GM18858 (cell line): ENCODE measurements at regions not wholly inside any gene's neighbourhood (a gene's known extent, or its start where the extent isn't known, plus 50 kb on each side); places are given as distances from the start of the nearest gene placed in this dataset.
"Not testable (repeated sequence)": the region's sequence is repeated elsewhere in the genome, so short reads cannot be mapped to it uniquely, and the experiment has no call there.

Experiments used
- ATAC-seq: cut with Tn5 transposase; IDR thresholded peaks from one replicate; pipeline ENCODE4 v1.9.1; 2021; ENCODE audit not compliant: unreplicated experiment

DNA sequence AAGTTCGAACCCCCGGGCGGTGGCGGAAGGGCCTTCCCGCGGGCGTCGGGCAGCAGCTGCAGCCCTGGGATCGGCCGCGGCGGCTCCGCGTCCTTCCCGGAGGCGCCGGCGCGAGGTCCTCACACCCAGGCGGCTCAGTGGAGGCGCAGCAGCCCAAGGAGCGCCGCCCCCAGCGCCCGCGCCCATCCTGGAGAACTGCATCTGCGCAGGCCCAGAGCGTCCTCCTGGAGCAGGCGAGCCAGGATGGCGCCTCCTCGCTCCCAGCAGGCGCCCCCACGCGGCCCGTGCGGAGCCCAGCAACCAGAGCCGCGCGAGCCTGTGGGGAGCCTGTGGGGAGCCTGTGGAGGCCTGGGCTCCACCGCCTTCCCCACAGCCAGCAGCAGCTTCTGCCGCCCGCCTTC, 872.5 kb downstream of the TMEM121 start:
- ATAC-seq: not testable (repeated sequence)

DNA sequence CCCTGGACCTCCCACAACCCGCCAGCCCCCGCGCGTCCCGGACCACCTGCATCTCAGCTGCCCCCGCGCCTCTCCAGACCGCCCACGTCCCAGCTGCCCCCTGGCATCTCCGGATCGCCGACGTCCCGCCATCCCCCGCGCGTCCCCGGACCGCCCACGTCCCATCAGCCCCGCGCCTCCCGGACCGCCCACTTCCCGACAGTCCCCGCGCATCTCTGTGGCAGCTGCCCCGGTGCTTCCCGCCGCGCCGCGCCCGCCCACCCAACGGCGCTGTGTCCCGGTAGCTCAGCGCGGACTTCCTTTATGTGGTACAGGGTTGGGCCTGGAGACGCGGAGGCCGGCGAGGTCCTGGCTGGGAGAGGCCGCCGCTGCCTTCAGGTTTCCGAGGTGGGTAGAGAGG, 874.9 kb downstream of the TMEM121 start:
- ATAC-seq: not testable (repeated sequence)

DNA sequence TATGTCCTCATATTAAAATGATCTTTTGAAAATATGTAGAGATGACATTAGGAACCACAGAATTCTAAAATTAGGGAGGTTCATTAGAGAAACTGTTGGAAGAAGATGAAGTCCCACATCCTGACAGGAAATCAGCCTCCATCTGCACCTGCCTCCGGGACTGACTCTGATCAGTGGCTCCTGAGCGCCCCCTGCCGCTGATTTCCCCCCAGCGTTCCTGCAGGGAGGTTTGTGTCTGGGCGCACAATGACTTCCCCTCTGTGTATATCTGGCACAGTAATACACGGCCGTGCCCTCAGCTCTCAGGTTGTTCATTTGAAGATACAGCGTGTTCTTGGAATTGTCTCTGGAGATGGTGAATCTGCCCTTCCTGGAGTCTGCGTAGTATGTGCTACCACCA, 883.8 kb downstream of the TMEM121 start:
- ATAC-seq: not testable (repeated sequence)

DNA sequence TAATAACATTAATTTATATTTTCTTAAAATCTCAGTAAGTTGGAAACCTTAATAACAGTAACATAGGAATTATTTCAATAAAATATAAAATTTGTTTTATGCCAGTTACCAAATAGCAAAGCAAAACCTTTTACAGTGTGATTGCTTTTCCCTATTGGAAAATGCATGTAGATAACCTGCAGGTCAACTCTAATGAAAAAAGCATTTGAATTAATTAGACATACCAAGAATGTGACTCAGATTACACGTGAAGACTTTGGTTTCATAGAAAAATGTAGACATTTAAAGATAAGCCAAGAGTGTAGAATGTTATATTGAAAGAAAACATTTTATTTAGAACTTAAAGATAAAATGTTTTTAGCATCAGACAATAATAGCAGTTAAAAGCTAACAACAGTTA, 888.1 kb downstream of the TMEM121 start:
- no peak for ATAC-seq

DNA sequence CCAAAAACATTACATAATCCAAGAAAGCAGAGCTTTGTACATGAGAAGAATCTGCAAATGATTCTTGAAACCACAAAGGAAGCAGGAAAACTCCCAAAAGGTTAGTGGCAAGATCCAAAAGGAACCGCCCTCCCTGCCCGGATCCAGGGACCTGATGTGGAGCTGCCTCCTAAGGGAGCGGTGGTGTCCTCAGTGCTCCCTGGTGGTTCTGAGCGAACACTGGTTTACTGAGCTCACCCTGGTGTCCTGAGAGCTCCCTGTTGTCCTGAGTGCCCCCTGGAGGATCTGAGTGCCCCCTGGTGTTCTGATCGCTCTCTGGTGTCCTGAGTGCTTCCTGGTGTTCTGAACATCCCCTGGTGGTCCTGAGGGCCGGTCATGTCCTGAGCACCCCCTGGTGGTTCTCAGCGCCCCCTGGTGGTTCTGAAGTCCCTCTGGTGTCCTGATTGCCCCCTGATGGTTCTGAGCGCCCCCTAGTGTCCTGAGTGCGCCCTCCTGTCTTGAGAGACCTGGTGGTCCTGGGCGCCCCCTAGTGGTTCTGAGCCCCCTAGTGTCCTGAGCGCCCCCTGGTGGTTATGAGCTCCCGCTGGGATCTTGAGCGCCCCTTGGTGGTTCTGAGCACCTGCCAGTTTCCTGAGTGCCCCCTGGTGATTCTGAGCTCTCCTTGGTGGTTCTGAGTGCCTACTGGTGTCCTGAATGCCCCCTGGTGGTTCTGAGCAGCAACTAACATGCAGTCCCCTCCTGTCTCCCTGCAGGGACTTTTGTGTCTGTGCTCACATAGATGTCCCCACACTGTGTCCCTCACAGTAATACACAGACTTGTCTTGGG, 891.1 kb downstream of the TMEM121 start:
- peak; percentile 74 for ATAC-seq

DNA sequence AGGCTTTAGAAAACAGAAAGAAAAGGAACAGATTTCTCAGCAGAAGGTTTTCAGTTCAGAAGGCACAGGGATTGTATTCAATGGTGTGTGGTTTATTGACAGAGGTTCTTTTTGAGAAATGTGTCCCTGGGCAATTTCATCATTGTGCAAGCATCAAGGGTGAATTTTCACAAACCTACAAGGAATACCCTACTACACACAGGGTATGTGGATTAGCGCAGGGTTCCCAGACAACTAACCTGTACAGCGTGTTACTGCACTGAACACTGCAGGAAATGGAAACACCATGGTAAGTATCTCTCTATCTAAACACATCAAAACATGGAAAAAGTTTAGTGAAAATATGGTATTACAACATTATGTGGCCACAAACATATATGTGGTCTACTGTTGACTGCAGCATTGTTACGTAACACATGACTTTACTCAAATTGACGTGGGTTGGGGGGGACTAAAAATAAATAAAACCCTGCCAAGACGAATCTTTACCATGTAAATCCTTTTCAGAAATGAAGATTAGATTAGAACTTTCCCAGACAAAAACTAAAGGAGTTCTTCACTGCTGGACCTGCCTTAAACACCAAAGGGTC, 893.1 kb downstream of the TMEM121 start:
- ATAC-seq: no peak

DNA sequence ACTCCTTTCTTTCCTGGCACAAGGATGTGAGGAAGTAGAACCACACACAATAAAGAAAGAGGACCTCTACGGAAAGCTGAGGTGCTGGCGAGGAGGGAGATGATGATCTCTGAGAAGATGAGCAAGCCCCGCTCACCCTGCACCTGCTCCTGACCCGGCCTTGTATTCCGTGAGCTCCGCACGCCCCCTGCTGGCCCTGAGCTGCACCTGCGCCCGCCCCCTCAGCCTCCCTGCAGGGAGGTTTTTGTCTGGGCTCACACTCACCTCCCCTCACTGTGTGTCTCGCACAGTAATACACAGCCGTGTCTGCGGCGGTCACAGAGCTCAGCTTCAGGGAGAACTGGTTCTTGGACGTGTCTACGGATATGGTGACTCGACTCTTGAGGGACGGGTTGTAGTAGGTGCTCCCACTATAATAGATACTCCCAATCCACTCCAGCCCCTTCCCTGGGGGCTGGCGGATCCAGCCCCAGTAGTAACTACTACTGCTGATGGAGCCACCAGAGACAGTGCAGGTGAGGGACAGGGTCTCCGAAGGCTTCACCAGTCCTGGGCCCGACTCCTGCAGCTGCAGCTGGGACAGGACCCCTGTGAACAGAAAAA, 895.1 kb downstream of the TMEM121 start:
- ATAC-seq: not testable (repeated sequence)

DNA sequence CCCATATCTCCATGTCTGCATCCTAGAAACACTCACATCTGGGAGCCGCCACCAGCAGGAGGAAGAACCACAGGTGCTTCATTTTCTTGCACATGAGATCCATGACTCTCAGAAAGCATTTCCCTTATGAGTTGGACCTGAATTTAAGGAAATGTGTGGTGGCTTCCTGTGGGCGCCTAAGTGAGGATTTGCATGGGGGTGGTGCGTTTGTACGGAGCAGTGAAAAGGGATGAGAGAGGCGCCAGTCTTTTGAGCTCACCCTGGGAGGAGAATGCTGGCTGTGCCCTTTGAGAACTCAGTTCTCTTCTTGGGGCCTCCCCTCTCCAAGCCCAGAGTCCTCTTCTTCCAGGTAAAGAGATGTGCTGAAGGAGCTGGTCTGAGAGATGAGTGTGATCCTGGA, 895.7 kb downstream of the TMEM121 start:
- ATAC-seq: no peak

DNA sequence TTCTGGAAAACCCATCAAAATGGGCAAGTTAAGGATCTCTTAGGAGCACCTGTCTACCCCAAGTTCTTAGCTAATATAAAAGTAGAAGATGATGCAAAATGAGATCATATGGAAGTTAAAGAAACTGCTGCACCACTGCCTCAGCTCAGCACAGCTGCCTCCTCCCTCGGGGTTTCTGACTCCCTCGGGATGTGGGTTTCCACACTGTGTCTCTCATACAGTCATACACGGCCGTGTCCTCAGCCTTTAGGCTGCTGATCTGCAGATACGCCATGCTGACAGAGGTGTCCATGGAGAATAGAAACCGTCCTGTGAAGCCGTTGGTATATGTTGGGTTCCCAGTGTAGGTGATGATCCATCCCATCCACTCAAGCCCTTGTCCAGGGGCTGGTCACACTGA, 898.8 kb downstream of the TMEM121 start:
- ATAC-seq: not testable (repeated sequence)

DNA sequence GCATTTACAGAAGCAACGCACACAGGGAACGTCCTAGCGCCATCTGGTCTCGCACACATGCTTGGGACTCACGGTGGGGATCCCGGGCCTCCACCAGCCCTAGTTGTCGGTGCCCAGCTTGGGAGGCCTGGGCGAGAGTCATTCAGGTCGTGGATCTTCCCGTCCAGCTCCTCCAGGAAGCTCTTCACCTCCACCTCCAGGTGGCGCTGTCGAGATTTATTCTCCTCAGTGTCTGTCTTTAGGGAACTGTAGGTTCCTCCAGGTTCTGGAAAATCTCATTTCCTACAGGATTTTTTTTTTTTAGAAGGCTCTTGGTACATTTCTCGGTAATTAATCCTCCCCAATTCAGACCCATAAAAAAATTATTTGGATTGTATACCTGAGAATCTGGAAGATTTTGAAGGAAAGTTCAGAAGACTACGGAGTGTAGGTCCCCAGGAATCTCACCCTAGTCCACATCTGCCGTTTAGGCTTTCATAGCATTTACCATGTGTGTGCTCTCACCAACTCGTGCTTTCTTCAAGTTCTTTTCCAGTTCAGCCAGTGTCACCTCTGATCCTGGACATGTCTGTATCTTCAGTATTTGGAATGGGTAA, 910.0 kb downstream of the TMEM121 start:
- ATAC-seq: no peak

DNA sequence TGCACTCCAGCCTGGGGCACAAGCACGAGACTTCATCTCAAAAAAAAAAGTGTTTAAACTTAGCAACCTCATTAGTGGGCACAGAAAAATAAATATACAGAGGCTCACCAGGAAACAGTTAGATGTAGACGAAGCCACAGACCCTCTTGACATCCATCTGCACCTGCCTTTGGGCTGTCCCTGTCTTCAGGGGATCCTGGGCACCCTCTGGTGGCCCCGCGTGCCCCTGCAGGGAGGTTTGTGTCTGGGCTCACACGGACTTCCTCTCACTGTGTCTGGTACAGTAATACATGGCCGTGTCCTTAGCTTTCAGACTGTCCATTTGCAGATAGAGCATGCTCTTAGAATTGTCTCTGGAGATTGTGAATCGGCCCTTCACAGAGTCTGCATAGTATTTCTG, 916.5 kb downstream of the TMEM121 start:
- ATAC-seq: no peak

DNA sequence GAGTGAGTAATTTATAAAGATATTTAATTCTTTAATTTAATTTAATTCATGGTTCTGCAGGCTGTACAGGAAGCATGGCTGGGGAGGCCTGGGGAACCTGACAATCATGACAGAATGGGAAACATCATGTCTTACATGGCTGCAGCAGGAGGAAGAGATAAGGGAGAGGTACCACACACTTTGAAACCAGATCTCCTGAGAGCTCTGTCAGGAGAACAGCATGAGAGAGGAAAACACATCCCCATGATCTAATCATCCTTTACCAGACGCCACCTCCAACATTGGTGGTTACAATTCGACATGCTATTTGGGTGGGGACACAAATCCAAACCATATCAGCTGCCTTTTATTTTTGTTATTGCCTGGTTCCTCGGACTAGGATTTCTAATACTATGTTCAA, 928.6 kb downstream of the TMEM121 start:
- no peak for ATAC-seq

DNA sequence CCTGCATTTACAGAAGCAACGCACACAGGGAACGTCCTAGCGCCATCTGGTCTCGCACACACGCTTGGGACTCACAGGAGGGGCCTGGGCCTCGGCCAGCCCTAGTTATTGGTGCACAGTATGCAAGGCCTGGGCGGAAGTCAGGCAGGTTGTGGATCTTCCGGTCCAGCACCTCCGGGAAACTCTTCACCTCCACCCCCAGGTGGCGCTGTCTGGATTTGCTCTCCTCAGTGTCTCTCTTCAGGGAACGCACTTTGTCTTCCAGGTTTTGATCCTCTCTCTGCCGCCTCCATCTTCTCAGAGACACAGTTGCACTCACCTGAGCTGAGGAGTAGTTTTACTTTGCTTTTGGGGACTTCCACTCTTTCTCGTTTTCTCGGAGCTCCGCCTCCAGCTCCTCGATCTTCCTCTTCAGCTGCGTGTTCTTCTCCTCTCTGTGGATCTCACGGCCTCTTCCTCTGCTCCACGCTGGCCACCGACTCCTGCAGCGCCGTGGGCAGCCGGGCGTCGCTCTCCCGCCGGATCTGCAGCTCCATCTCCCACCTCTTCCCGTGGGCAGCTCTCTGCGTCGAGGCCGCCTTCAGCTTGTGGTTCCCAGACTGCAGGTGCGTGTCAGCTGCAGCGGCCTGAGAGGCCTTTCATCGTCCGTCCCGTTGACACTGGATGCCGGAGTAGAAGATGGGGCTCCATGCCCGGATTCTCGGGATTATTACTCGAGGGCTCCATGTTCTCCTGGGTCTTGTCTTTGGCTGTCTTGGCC, 933.8 kb downstream of the TMEM121 start:
- no peak for ATAC-seq

DNA sequence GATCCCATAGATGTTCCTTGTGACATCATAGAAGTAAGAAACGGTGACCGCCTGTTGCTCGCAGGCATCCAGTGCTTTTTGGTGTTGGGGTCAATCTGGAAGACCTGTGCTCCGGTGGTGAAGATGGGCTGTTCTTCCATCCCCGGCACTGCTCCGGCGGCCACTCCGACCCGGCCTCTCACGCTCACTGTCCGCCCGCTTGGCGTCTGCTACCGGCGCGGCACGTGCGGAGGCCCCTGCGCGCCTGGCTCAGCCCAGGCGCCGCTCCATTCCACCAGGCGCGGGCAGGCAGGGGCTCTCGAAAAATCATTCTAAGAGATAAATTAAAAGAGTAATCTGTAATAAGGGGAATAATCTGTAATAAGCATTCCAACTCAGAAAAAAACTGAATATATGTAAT, 934.5 kb downstream of the TMEM121 start:
- ATAC-seq: no peak

DNA sequence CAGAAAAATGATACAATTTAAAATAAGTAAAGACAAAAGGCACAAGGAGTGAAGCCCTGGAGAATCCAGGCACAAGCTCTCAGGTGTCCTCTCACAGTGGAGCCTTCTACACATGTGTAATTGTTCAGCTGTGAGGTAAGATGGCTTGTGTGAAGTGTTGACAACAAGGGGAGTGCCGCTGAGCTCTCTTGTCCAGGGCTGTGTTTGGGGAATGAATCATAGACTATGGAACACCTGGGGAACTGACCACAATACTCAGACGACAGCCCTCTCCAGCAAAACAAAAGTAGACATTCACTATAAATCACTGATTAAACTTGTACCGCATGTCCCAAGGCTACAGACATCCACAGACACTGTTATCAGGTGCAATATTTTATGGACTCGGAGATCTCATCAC, 940.1 kb downstream of the TMEM121 start:
- not testable (repeated sequence) for ATAC-seq

DNA sequence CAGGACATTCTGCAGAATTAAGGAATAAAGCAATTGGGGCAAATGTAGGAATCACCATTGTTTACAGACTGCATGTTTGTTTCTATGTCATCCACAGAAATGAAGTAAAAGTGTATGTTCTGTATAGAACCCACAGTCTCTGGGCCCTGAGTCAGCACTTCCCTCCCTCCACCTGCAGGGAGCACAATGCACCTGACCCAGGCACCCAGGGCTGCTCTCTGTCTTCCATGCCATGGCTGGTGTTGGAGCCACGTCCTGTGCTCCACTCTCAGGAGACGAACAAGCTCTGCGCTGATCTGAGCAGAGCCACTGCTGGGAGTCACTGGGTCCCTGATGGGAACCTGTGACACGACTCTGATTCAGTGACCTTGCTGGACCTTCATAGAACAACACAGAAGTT, 942.5 kb downstream of the TMEM121 start:
- ATAC-seq: not testable (repeated sequence)

DNA sequence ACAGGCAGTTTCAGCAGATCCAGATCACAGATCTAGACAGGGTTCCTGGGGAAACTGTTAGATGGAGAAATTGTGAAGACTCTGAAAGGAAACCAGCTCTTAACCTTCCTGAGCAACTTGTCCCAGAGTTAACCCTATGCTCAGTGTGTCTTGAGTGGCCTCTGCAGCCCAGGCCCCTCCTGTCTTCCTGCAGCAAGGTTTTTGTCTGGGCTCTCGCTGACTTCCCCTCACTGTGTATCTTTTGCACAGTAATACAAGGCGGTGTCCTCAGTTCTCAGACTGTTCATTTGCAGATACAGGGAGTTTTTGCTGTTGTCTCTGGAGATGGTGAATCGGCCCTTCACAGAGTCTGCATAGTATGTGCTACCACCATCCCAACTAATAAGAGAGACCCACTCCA, 943.6 kb downstream of the TMEM121 start:
- ATAC-seq: not testable (repeated sequence)

DNA sequence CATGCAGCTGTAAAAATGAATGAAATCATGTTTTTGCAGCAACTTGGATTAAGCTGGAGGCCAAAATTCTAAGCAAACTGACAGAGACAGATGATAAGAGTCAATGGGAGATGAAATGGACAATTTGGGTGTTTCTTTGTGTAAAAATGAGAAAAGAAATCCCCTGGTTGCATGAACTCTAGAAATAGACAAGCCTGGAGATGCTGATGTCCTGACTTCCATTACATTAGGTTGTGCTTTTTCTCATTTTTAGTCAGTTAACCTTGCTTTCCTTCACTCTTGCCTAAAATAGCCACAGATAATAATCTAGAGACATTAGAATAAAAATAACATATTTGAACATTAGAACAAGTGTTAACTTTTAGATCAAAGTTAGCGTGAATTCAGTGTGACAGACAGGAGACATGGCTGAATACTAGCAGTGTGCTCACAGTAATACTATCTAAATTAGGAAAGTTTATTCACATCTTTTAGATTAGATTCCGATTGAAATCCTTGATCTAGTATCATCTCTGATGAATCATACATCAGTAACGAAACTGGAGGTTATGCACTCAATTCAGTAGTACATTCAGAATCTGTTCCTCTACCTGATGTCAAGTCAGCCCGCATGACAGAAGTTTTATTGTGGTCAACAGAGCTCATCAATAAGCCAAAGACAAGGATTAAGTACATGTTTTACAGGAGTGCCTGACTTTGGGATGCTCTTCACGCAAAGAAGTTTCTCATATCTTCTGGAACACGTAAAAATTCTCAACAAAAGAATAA, 948.1 kb downstream of the TMEM121 start:
- ATAC-seq: not testable (repeated sequence)

DNA sequence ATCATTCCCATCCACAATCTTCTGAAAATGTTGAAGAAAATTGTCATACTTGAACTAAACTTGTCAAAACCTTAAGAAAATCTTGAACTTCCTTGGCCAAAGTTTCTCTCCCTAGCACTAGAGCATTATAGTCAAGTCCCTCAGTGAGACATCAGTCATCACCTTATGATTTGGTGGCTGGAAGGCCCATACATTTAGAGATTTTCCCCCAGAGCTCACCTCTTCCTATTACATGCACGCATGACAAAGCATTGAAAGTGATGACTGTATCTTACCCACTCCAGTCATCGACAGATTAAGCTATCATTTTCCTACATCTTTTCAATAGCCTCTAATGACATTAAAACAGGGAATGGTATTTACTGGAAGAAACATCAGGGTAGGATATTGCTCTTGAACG, 948.8 kb downstream of the TMEM121 start:
- not testable (repeated sequence) for ATAC-seq

DNA sequence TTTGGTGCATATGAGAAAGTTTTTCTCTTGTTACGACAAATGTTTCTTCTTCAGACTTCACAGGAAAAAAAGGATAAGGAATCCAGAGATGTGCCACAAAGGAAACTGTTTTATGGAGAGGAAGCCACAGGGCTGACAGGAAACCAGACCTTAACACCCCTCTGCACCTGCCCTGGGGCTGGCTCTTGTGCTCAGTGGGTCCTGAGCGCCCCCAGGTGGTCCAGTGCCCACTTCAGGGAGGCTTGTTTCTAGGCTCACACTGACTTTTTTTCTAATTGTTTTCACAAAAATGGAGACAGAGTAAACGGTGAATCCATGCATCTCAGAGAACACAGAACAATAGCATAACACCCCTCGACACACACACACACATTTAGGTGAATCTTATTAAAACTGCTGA, 951.2 kb downstream of the TMEM121 start:
- not testable (repeated sequence) for ATAC-seq
